Urinary bladder (tissue), 3 donors: ENCODE measurements at regions not wholly inside any gene's neighbourhood (a gene's known extent, or its start where the extent isn't known, plus 50 kb on each side); places are given as distances from the start of the nearest gene placed in this dataset.

ENCODE experiments used
- DNase-seq: peaks from one replicate; pipeline ENCODE4 v3.0.0-alpha.2; 2015; ENCODE audit errors: extremely low spot score
- H3K27ac ChIP-seq: one replicate; pipeline ENCODE4 v1.5.1; 2013; ENCODE audit warnings: low read depth, mild to moderate bottlenecking, moderate library complexity
- H3K36me3 ChIP-seq: one replicate; pipeline ENCODE4 v1.6.1; 2013; ENCODE audit warnings: mild to moderate bottlenecking, moderate library complexity; ENCODE audit not compliant: insufficient read depth
- H3K4me1 ChIP-seq: one replicate; pipeline ENCODE4 v1.6.1; 2013; ENCODE audit warnings: mild to moderate bottlenecking, moderate library complexity; ENCODE audit not compliant: insufficient read depth
- H3K4me3 ChIP-seq: one replicate; pipeline ENCODE4 v1.5.1; 2013; ENCODE audit warnings: low read depth, low read length
- WGBS: extraction: QIAGEN DNeasy Blood & Tissue Kit; methylation state at CpG from one replicate; pipeline ENCODE4 v1.1.7; 2013; 5-methylcytosine and 5-hydroxymethylcytosine counted together
- donor health status: healthy with polysubstance abuse.
- donor health status: healthy.

GRCh38 chr20:52461582-52461981 is 270.0 kb upstream of the ZFP64 start:
- H3K4me3 ChIP-seq, result no peak overlapping the region
- H3K27ac ChIP-seq, result no peak overlapping the region
- WGBS, result 54% methylated on average over 7 of the region's 7 CpGs
- H3K36me3 ChIP-seq, result no peaks in the 10 kb centered on the region
- no peaks in the 10 kb centered on the region for H3K4me1 ChIP-seq
- DNase-seq, result no peak

- no peak for DNase-seq
- Histone ChIP-seq H3K4me1 (no peaks in the 10 kb centered on the region), H3K4me3 (no peak overlapping the region), H3K27ac (no peak overlapping the region), H3K36me3 (no peaks in the 10 kb centered on the region)
- WGBS, result 91% methylated on average over 4 of the region's 4 CpGs
Measured at GRCh38 chr20:52459150-52459549, 267.6 kb upstream of the ZFP64 start.

- no peak for DNase-seq
- H3K36me3 ChIP-seq, result no peaks in the 10 kb centered on the region
- H3K4me3 ChIP-seq, result no peak overlapping the region
- WGBS, result 95% methylated on average over 2 of the region's 2 CpGs
- H3K4me1 ChIP-seq, result no peaks in the 10 kb centered on the region
- no peak overlapping the region for H3K27ac ChIP-seq
Measured at GRCh38 chr20:52457826-52458225, 266.2 kb upstream of the ZFP64 start.

GRCh38 chr20:52454660-52455059 is 263.1 kb upstream of the ZFP64 start:
- 56% methylated on average over 2 of the region's 2 CpGs for WGBS
- no peaks in the 10 kb centered on the region for H3K4me1 ChIP-seq
- DNase-seq, result no peak
- no peak overlapping the region for H3K27ac ChIP-seq
- no peaks in the 10 kb centered on the region for H3K36me3 ChIP-seq
- no peak overlapping the region for H3K4me3 ChIP-seq

GRCh38 chr20:52448513-52449232 is 257.1 kb upstream of the ZFP64 start:
- Histone ChIP-seq H3K4me3 (no peak overlapping the region), H3K27ac (no peak overlapping the region), H3K4me1 (no peaks in the 10 kb centered on the region), H3K36me3 (no peaks in the 10 kb centered on the region)
- DNase-seq, result no peak
- 77% methylated on average over 7 of the region's 7 CpGs for WGBS

GRCh38 chr20:52447225-52447551 is 255.6 kb upstream of the ZFP64 start:
- 92% methylated on average over 1 of the region's 1 CpG for WGBS

GRCh38 chr20:52446421-52447224 is 255.0 kb upstream of the ZFP64 start:
- Histone ChIP-seq H3K36me3 (no peaks in the 10 kb centered on the region), H3K4me3 (no peak overlapping the region), H3K4me1 (no peaks in the 10 kb centered on the region), H3K27ac (no peak overlapping the region)
- WGBS, result 91% methylated on average over 14 of the region's 14 CpGs
- no peak for DNase-seq

More at GRCh38 chr20:52447225-52447551, 255.6 kb upstream of the ZFP64 start:
- no peak overlapping the region for H3K4me3 ChIP-seq
- no peaks in the 10 kb centered on the region for H3K36me3 ChIP-seq
- DNase-seq, result no peak
- H3K4me1 ChIP-seq, result no peaks in the 10 kb centered on the region
- H3K27ac ChIP-seq, result no peak overlapping the region

GRCh38 chr20:52444455-52444854 is 252.9 kb upstream of the ZFP64 start:
- H3K27ac ChIP-seq, result no peak overlapping the region
- DNase-seq, result no peak
- no peak overlapping the region for H3K4me3 ChIP-seq
- H3K36me3 ChIP-seq, result no peaks in the 10 kb centered on the region
- WGBS, result 33% methylated on average over 1 of the region's 1 CpG
- H3K4me1 ChIP-seq, result no peaks in the 10 kb centered on the region

- Histone ChIP-seq H3K4me1 (no peaks in the 10 kb centered on the region), H3K36me3 (no peaks in the 10 kb centered on the region), H3K27ac (no peak overlapping the region), H3K4me3 (no peak overlapping the region)
- no peak for DNase-seq
Measured at GRCh38 chr20:52443874-52444273, 252.3 kb upstream of the ZFP64 start.

- H3K36me3 ChIP-seq, result no peaks in the 10 kb centered on the region
- no peak for DNase-seq
- H3K4me3 ChIP-seq, result no peak overlapping the region
Measured at GRCh38 chr20:52441710-52442109, 250.1 kb upstream of the ZFP64 start.

GRCh38 chr20:52439375-52439774 is 247.8 kb upstream of the ZFP64 start:
- no peak for DNase-seq
- 85% methylated on average over 4 of the region's 4 CpGs for WGBS
- Histone ChIP-seq H3K4me3 (no peak overlapping the region), H3K4me1 (no peaks in the 10 kb centered on the region), H3K36me3 (no peaks in the 10 kb centered on the region), H3K27ac (no peak overlapping the region)

More at GRCh38 chr20:52441710-52442109, 250.1 kb upstream of the ZFP64 start:
- WGBS, result 71% methylated on average over 5 of the region's 5 CpGs
- Histone ChIP-seq H3K4me1 (no peaks in the 10 kb centered on the region), H3K27ac (no peak overlapping the region)

- no peak for DNase-seq
- H3K4me1 ChIP-seq, result no peaks in the 10 kb centered on the region
- H3K4me3 ChIP-seq, result no peak overlapping the region
- WGBS, result 51% methylated on average over 8 of the region's 8 CpGs
- H3K27ac ChIP-seq, result no peak overlapping the region
- no peaks in the 10 kb centered on the region for H3K36me3 ChIP-seq
Measured at GRCh38 chr20:52438326-52438963, 246.9 kb upstream of the ZFP64 start.

- no peak overlapping the region for H3K4me3 ChIP-seq
- no peak overlapping the region for H3K27ac ChIP-seq
- no peak for DNase-seq
- 97% methylated on average over 5 of the region's 5 CpGs for WGBS
- H3K4me1 ChIP-seq, result no peaks in the 10 kb centered on the region
- no peaks in the 10 kb centered on the region for H3K36me3 ChIP-seq
Measured at GRCh38 chr20:52434453-52434852, 242.9 kb upstream of the ZFP64 start.

GRCh38 chr20:52434041-52434425 is 242.5 kb upstream of the ZFP64 start:
- no peak overlapping the region for H3K4me3 ChIP-seq
- H3K4me1 ChIP-seq, result no peaks in the 10 kb centered on the region
- no peak overlapping the region for H3K27ac ChIP-seq
- no peaks in the 10 kb centered on the region for H3K36me3 ChIP-seq
- WGBS, result 84% methylated on average over 2 of the region's 2 CpGs
- DNase-seq, result no peak
